RWPE1 (cell line): ENCODE measurements at regions not wholly inside any gene's neighbourhood (a gene's known extent, or its start where the extent isn't known, plus 50 kb on each side); places are given as distances from the start of the nearest gene placed in this dataset.
A peak's percentile ranks its signal among the peaks of the same experiment; 100 is the strongest.

Experiments used
- CTCF ChIA-PET: fragments of 350-600 bp; sonication (Branson Sonifier 250); formaldehyde crosslinking; extraction: SDS; loops from one replicate; lab custom pipeline; 2021; lab: Yijun Ruan, JAX
- POLR2A ChIA-PET: fragments of 400-600 bp; formaldehyde crosslinking; extraction: SDS; loops from one replicate; lab custom pipeline; 2020; ENCODE audit warnings: antibody characterized with exemption; ENCODE audit not compliant: low non-redundant PET; lab: Yijun Ruan, JAX
- DNase-seq: peaks from one replicate; pipeline ENCODE4 v3.0.0; 2012; ENCODE audit warnings: low spot score
- H3K27ac ChIP-seq: fragments of 450-650 bp; 2 replicates; pipeline ENCODE4 v1.5.1; 2017
- TF ChIP-seq, protein P1 (sequence below): fragments of 450-650 bp; conservative IDR thresholded peaks from 2 replicates; pipeline ENCODE4 v1.5.1; 2017; ENCODE audit warnings: low read depth, mild to moderate bottlenecking

DNA sequence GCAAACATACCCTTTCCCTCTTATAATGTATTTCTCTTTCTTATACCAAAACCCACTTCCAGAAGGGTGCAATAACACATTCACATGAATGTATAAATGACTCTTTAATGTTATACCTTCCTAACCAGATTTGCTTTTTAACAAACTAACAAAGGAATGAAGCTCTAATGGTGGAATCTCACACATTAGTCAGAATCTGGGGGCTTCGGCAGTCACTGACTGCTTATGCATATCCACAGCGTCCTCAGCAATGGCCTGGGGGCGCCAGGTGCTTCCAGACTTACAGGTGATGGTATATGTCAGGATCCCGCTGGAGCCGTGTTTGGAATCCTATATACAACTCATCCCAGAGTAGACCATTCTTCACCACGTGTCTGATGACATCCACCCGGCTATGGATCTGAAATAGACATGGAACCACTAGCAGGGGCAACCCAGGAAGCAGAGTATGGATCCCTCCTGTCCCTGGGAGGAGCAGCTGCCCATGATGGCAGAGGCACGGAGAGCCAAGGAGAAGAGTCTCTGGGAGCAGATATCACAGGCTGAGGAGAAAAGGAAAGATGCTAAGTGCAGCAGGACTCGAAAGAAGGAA, 150.8 kb upstream of the RIPOR2 start:
- no peak for DNase-seq
- ChIA-PET CTCF (no interaction called here), POLR2A (no interaction called here)
- TF ChIP-seq, protein P1, sequence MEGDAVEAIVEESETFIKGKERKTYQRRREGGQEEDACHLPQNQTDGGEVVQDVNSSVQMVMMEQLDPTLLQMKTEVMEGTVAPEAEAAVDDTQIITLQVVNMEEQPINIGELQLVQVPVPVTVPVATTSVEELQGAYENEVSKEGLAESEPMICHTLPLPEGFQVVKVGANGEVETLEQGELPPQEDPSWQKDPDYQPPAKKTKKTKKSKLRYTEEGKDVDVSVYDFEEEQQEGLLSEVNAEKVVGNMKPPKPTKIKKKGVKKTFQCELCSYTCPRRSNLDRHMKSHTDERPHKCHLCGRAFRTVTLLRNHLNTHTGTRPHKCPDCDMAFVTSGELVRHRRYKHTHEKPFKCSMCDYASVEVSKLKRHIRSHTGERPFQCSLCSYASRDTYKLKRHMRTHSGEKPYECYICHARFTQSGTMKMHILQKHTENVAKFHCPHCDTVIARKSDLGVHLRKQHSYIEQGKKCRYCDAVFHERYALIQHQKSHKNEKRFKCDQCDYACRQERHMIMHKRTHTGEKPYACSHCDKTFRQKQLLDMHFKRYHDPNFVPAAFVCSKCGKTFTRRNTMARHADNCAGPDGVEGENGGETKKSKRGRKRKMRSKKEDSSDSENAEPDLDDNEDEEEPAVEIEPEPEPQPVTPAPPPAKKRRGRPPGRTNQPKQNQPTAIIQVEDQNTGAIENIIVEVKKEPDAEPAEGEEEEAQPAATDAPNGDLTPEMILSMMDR: no peak
- no peak overlapping the region for H3K27ac ChIP-seq

DNA sequence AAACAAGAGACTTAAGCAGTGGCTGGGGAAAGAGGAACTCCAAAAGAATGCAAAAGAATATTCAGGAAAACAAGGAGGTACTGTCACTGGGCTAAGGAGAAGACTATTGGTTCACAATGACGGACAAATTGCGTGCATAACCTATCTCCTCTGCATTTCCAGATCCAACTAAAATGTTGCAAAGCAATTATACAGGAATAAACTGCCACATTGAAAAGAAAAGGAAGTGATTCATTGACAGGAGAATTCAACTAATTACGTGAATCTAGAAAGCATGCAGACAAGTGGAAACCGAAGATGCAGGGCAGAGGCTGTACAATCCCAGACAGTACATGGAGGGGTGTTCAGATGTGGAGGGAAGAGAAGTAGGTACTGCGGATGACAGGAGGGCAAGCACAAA, 152.8 kb upstream of the RIPOR2 start:
- TF ChIP-seq, protein P1: no peak
- POLR2A ChIA-PET: no interaction called here
- DNase-seq: peak; percentile 33
- CTCF ChIA-PET: no interaction called here
- H3K27ac ChIP-seq: no peak overlapping the region

DNA sequence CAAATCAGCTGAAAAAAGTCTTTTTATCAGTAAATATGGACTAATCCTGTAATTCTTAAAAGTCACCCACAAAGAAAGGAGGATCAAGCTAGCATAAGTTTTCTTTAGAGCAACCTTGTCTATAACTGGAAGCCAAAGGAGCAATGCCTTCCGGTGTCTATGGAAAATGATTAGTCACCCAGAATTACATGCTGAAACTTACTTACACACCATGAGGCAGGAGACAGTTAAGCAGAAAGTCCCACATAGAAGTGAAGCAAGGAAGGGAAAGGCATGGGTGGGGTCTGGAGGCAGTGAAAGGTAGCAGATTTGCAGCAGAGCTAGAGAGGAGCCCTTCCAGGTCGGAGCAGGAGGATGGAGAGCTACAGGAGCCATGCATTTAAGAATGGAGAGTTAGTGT, 153.7 kb upstream of the RIPOR2 start:
- ChIA-PET POLR2A (no interaction called here), CTCF (interaction anchor here (0.9 kb wide), 1 partner anchor 98 kb away, joined by 3 read pairs; no protein-coding TSS in a partner anchor)
- peak; percentile 50 for DNase-seq
- peak overlapping the region; percentile 67 for H3K27ac ChIP-seq
- TF ChIP-seq, protein P1: no peak

DNA sequence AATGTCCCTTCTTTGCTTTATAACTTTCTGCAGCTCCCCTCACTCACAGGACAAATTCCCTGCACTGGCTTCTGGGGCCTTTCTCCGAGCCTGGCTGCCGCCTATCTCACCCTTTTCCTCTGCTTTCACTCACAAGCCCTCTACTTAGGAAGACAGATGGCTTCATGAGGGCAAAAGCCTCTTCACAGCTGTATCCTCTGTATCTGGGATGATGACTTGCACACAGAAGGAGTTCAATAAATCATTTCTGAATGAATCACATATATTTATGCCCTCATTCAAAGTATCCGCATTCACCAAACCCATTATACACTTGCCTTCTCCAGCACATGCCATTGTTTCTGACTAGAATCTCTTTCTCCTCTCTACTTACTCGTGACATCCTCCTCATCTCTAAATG, 159.0 kb upstream of the RIPOR2 start:
- ChIA-PET POLR2A (no interaction called here), CTCF (no interaction called here)
- no peak overlapping the region for H3K27ac ChIP-seq
- TF ChIP-seq, protein P1: no peak
- DNase-seq: no peak

DNA sequence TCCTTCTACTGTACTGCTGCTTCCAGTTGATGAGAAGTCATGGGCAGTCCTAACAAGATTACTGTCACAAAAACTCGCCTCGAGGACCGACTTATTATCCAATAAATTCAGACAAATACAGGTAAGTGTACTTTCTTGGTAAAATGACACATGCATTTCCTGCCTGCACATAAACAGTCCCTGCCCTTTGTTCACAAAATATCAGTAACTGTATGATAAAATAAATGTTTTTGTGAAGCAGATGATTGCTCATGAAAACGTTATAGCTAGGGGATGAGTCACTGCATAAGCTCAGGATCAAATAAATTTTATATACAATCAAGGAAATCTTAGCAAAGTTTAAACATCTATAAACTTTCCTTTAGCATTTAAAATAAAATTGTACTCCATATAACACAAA, 164.5 kb upstream of the RIPOR2 start:
- no peak for DNase-seq
- TF ChIP-seq, protein P1: no peak
- ChIA-PET CTCF (no interaction called here), POLR2A (no interaction called here)
- no peak overlapping the region for H3K27ac ChIP-seq

DNA sequence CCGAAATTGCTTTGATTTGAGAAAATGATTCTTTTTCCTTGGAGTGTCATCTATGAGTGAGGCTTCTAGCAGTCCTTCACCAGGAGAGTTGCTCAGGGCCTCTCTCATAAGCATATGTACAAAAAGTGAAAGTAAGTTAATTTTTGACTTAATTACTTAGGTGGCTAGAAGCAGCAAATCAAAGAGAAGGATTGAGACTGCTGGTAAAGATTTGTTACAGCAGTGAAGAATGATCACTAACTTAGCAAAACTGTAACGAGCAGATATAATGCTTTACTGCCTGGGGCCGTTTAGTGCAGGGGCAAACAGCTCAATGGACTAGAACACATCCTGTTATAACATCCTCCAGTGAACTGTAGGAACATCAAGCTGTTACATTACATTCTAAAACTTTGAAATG, 167.8 kb upstream of the RIPOR2 start:
- TF ChIP-seq, protein P1: no peak
- CTCF ChIA-PET: no interaction called here
- no peak overlapping the region for H3K27ac ChIP-seq
- DNase-seq: no peak
- POLR2A ChIA-PET: no interaction called here
